D721Med (cell line): ENCODE measurements at regions not wholly inside any gene's neighbourhood (a gene's known extent, or its start where the extent isn't known, plus 50 kb on each side); places are given as distances from the start of the nearest gene placed in this dataset.

ENCODE experiments used
- DNase-seq: peaks from one replicate; pipeline ENCODE4 v3.0.0; 2011; ENCODE audit warnings: low spot score; ENCODE audit not compliant: insufficient read length
- FAIRE-seq: peaks from 2 replicates; lab custom pipeline; 2011; peaks lifted over from hg19 to GRCh38; lab: Jason Lieb, UNC
- CTCF ChIP-seq: IDR thresholded peaks from 2 replicates; pipeline ENCODE4 v1.5.1; 2012; ENCODE audit warnings: mild to moderate bottlenecking, control low read depth; ENCODE audit not compliant: insufficient read depth; ENCODE audit errors: missing control alignments

- no peak for DNase-seq
- FAIRE-seq: no peak
- TF ChIP-seq CTCF: no peak
Measured at GRCh38 chr2:213202011-213202410, 50.6 kb upstream of the IKZF2 start.

GRCh38 chr2:213205944-213206343 lies 54.5 kb upstream of the IKZF2 start:
- no peak for TF ChIP-seq CTCF
- DNase-seq (no peak), FAIRE-seq (no peak)

- no peak for FAIRE-seq
- DNase-seq: no peak
- no peak for TF ChIP-seq CTCF
Measured at GRCh38 chr2:213213186-213213585, 61.8 kb upstream of the IKZF2 start.

GRCh38 chr2:213214209-213214608 lies 62.8 kb upstream of the IKZF2 start:
- no peak for FAIRE-seq
- no peak for DNase-seq
- TF ChIP-seq CTCF: no peak

GRCh38 chr2:213216461-213216860 lies 65.0 kb upstream of the IKZF2 start:
- no peak for TF ChIP-seq CTCF
- DNase-seq: no peak
- no peak for FAIRE-seq

GRCh38 chr2:213219816-213220215 lies 64.4 kb upstream of the SPAG16 start:
- no peak for DNase-seq
- no peak for FAIRE-seq
- TF ChIP-seq CTCF: no peak

GRCh38 chr2:213220967-213221603 lies 63.2 kb upstream of the SPAG16 start:
- FAIRE-seq (no peak), DNase-seq (no peak)
- no peak for TF ChIP-seq CTCF
